Amniotic epithelial cell (primary cell): ENCODE measurements at regions not wholly inside any gene's neighbourhood (a gene's known extent, or its start where the extent isn't known, plus 50 kb on each side); places are given as distances from the start of the nearest gene placed in this dataset.
"Not testable (repeated sequence)": the region's sequence is repeated elsewhere in the genome, so short reads cannot be mapped to it uniquely, and the experiment has no call there.

Experiments used
- DNase-seq: peaks from one replicate; pipeline ENCODE4 v3.0.0-alpha.2; 2010; ENCODE audit warnings: low read depth

DNA sequence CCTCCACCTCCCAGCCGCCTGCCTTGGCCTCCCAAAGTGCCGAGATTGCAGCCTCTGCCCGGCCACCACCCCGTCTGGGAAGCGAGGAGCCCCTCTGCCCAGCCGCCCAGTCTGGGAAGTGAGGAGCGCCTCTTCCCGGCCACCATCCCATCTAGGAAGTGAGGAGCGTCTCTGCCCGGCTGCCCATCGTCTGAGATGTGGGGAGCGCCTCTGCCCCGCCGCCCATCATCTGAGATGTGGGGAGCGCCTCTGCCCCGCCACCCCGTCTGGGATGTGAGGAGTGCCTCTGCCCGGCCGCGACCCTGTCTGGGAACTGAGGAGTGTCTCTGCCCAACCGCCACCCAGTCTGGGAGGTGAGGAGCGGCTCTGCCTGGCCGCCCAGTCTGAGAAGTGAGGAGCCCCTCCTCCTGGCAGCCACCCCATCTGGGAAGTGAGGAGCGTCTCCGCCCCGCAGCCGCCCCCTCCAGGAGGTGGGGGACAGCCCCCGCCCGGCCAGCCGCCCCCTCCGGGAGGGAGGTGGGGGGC, 296.3 kb downstream of the HNRNPD start:
- DNase-seq, result not testable (repeated sequence)

DNA sequence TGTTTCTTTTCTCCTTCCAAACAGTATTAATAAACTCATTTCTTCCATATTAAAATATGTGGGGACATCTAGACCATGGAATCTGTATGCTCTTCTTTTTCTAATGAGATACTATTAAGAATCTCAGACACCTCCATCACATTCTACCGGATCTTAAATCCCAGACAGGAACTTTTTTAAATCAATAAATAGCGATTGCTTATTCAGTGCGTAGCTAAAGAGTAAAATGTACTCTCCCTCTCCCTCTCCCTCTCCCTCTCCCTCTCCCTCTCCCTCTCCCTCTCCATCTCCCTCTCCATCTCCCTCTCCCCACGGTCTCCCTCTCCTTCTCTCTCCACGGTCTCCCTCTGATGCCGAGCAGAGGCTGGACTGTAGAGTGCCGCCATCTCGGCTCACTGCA, 297.0 kb downstream of the HNRNPD start:
- DNase-seq, result no peak

DNA sequence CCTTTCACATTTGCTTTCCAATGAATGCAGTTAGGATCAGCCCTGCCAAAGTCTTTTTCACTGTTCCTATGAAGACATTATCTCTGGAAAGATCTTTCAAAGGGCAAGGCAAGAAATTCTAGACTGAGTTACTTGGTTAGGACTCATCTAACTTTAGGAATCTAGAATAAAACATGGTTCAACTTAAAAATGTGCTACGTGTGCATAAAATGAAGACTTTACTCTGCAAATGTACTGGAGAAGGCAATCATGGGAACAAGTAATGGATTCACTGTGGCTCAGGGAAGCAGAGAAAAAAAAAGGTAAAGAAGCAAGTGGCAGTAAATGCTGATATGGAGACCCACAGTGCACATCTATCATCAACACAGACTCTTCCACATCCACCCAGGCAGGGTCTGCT, 297.4 kb downstream of the HNRNPD start:
- no peak for DNase-seq

DNA sequence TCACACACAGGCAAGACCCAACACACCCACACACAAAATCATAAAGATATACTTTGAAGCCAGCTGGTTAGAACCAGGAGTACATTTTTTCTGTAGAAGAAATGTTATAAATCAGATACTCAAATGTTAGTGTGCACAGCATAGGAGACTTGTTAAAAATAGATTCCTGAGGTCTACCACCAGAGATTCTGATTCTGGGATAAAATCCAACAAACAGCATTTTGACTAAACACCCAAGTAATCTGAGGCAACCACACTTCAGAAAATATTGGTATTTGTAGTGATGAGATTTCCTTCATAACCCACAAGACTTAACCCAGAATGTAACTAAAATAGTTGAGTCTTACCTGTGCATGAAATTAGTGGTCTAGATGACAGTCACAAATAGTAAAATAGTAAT, 301.8 kb downstream of the HNRNPD start:
- DNase-seq, result no peak

DNA sequence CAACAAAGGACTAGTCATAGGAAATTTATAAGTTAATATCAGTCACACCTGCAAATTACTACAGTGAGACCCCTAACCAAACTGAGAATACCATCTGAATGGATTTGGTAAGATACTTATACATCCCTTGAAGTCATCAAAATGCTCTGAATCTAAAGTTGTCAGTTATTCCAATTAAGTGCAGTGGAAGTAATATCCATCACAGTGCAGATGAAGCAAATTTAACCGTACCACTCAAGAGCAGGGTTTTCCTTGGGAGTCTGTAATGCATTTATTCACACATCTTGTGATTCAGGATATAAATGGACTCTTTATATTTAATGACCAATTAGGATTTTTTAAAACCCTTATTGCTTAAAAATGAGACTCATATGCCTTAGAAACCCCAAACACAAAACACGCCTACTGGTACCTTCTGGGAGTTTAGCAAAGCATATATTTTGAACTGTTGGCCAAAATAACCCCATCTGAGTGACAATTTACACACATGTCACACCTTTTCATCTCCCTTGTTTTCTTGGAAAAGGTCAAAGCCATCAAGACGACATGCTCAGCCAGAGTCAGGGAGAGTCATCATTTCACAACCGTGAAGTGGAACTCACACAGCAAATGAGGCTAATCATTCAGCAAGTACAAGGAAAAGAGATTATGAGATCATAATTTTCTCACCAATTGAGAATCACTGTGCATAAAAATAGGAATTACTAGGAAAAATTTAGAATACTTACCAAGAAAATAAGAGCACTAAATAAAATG, 303.7 kb downstream of the HNRNPD start:
- no peak for DNase-seq

DNA sequence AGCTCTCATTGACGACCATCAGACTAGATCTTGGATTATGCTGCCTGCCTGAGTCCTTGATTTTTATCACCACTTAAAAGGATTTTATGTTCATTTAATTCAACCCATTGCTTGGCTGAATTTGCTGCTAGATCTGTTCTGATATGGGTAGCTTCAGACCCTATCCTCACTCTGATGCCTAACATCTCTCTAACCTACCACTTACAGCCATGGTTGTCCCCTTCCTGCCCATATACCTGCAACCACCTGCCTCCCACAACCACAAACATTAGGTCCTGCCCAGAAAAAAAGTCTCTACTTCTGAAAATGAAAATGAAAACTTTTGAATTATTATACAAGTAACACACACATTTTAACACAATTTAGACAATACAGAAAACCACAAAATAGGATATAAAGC, 310.8 kb downstream of the HNRNPD start:
- no peak for DNase-seq

DNA sequence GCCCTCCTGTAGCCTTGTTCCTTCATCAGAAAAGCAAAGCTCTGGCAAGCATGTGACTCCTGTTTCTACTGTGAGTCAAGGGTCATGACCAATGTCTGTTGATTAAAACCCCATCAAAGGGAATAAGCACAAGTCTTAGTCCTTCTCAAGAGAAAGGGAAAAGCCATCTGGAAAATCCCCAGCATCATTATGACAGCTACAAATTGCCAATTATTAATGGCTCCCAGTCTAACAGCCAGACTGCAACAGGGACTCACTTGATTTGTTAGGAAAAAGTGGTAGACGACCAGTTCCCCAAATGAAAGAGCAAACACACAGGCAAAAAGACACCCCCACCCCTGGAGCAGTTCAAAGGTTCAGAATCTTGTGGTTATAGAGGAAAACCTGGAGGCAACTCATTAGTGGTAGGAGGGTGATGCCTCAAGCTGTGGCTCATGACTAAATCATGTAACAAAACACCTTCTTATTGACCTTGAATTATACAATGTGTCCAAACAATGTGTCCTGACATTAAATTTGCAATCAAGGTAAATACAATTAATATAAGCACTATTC, 315.7 kb downstream of the HNRNPD start:
- DNase-seq, result no peak

DNA sequence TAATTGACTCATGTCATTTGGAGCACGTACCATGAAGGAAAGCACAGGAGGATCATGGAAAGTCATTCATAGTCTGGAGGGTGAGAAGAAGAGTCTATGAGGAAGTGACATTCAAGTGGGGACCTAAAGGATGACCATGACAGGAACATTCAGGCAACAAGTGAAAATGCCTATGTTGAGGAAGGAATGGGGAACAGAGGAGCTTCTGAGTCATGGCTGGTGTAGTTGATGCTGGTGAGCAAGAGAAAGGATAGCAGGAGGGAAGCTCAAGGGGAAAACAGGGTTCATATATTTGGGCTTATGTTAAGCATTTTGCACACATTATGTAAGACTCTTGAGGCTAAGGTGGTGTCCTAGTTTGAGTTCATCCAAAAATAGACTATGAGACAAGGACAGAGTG, 318.6 kb downstream of the HNRNPD start:
- DNase-seq, result no peak

DNA sequence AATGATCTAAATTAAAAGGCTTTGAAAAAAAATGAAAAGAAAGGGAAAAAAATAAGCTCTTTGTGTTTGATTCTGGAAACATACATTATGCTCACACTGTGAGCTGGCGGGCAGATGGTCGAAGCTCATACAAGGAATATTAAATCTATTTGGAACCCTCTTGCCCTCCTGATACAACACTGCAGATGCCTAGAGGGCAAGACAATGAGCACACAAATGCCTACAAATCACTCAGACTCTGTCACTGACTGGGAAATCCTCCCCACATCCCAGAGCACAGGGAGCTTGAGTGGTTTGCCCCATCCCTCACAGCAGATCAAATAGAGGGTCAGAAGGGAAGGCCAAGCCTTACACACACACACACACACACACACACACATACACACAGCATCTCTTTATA, 320.4 kb downstream of the HNRNPD start:
- no peak for DNase-seq

DNA sequence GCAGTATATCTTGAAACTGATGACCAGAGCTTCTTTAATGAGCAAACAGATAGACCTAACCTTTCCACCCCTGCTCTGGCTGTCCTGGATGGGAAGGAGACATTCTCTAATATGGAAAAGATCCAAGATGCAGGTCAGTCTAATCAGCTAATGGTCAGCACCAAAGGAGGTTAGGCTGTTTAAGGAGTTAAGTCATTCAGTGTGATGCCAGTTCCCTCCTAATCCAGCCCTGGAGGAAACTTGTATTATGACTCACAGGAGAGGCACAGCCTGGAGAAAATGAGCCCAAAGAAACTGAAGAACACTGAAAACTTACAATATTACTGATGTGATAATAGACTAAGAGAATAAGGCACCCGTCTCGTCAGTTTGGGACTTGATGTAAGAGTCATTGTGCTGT, 323.0 kb downstream of the HNRNPD start:
- DNase-seq, result no peak

DNA sequence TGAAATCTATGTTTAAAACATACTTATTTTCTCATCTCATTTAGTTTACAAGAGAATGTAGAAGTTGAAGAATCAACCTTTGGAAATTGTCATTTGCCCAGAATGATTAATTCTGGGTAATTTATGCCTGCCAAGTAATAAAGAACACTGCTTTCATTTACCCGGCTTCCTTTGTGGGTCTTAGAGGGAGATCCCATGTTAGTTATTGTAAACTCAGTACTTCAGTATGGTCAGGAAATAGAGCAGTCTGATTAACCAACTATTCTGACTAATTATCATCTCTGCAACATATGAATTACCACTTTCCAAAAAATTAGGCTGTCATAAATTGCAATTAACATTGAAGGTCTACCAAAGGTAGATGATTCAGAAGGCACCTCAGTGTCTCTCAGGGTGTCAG, 324.5 kb downstream of the HNRNPD start:
- DNase-seq, result no peak

DNA sequence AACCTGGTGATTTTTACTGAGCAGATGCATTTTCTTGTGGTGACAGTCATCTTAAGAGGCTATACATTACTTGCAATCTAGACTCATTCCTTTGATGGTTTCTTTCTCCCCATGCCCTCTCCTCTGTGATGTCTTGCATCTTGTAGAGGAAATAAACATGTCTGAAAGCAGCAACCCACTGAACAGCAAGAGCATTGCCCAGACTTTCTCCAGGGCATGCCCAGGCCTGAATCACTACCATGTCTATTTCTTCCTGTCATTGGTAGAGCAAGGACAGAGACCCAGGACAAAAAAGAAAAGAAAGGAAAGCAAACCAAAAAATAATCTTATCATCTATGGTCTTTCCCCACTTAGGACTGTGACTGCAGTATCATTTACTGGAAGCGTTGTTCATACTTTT, 326.1 kb downstream of the HNRNPD start:
- DNase-seq, result no peak

DNA sequence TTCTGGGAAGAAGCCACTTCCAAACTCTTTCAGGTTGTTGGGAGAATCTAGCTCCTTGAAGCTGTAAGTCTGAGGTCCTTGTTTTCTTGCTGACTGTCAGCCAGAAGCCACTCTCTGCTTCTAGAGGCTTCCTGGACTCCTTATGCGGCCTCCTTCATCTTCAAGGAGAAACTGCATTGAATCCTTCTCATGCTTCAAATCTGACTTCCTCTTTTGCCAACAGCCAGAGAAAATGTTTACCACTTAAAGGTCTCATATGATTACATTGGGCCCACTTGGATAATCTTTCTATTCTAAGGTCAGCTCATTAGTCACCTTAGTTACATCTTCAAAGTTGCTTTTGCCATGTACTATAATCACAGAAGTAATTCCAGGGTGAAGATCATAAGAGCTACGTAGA, 327.0 kb downstream of the HNRNPD start:
- DNase-seq, result no peak

DNA sequence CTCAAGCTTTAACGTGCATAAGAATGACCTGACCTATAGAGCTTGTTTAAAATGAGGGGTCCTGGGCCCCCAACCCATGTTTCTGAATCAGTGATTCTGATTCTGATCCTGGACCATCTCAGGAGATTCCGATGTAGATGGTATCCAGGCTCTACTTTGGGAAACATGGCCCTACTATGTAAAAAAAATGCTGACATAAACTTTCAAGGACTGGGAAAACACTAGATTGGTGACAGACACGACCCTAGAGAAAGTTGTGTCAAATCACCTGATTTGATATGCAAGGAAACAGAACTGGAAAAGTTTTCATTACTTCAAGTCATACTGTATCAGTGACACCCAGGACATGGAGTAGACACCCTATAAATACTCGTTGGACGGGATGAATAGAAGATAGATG, 328.5 kb downstream of the HNRNPD start:
- DNase-seq, result no peak

DNA sequence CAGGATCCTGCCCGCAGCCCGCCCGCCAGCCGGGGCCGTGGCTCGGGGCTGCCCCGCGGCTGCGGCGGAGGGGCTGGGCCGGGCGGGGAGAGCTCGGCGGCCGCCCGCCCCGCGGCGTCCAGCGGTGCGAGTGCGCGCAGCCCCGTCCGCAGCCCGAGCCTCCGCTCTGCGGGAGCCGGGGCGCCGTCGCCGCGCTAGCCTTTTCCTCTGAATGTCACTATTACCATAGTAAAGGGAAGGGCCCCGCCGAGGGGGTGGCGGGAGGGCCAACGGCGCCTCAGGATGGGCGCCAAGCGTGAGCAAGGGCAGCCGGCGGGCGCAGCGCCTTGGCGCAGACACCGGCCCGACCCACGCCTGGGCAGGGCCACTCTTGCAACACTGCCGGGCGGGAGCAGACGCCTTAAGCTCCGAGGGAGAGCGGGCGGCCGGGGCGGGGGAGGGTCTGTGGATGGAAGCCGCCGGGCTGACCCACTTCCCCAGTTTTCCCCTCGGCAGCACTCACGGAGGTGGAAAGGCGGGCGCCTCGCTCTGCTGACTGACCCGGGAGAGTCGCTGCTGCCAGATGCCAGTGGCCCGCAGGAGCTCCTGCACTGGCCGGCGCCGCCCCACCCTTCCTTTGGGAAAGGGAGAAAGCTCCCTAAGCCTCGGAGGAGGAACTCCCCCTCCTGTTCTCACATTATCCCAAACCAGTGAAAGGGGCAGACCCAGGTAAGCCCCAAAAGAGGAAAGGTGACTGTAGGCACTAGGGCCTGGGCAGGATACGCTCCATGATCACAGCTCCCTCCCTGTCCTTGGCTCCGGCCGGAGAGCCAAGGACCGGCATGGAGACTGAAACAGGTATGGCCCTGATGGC, 329.4 kb downstream of the HNRNPD start:
- DNase-seq, result peak; percentile 33

DNA sequence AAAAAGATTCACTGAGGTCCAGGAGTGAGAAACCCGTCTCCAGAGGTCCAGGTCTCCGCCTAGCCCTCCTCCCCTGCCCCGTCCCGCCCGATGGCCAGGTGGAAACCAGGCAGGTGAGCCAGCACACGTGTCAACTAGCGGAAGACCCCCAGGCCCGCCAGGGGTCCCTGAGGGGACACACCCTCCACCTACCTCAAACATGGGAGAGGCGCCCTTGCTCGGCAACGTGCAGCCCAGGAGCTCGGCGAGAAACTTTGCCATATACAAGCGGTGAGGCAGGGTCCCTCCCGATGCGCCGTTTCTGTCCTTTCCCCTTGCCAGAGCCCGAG, 330.0 kb downstream of the HNRNPD start:
- no peak for DNase-seq

DNA sequence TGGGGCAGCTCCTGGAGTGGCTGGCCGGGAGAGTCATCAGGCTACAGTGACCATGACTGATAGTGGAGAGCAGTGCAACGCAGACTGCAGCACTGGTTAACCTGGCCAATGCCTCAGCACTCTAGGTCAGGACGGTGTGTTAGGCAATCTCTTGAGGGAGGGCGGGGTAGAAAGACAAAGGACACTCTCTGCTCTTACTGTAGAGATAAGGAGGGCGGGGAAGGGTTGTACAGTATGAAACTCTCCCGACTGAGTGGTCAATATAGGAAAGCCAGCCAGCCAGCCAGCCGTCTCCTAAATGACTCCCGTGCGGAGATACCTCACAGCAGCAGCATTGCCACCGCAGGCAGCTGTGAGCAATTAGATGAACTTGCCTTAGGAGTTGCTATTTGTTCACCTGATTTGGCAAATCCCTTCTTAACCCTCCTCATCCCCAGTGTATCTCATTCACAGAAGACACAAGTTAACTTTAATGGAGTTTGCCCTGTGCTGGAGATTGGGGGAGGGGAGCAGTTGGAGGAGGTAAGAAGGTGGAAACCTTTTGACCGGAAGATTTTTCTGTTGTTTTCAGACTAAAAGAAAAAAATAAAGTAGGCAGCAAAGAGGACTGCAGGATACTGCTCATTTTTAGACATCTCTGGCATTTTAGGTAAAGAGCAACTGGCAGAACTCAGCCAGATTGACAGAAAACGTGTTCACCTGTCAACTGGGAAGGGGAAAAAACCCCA, 330.5 kb downstream of the HNRNPD start:
- DNase-seq, result no peak

DNA sequence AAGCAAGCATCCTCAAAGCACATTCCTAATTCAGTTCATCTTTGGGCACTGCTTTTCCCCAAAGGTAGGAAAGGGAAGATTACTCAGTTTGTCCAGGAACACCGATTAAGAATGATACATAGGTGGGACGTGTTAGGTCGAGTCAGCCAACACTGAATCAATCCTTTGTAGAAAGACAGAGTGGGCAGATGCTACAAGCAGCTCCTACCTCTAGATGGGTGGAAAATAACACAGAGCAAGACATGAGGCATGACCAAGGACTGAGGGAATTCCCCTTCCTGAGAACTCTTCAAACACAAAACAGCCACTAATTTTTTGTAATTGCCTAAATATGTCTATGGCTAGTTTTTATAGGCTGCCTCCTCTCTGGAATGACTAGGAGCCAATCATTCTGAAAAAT, 331.7 kb downstream of the HNRNPD start:
- no peak for DNase-seq

DNA sequence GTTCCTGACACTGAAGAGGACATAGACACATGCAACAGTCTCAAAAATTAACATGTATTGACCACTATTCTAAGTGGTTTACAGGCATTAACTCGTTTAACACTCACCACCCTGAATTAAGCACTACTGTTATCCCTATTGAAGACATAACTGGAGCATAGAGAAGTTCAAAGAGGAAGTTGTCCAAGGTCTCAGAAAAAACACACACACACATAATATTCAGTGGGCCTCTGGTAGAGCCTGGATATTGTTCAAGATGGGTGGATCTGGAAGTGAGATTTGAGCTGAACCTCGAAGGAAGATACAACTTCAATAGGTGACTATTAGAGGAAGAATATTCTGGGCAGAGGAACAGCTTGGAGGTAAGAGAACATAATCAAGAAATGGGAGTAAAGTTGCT, 334.9 kb downstream of the HNRNPD start:
- no peak for DNase-seq

DNA sequence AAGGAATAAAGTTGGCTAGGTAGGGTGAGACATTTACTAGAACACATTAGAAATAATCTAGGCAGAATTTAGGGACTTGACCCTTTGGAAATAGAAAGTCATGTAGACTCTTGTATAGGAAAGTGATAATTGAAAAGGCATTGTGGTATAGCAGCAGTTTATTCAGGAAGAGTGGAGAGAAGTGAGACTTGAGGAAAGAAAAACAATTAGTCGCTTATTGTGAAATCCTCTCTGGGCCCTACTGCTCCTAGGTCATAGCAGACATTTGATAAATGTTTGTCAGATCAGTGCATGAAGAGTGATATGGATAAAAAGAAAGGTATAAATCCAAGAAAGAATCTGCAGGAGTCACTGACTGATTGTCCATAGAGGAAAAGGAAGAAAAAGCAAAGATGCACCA, 337.6 kb downstream of the HNRNPD start:
- DNase-seq, result no peak

DNA sequence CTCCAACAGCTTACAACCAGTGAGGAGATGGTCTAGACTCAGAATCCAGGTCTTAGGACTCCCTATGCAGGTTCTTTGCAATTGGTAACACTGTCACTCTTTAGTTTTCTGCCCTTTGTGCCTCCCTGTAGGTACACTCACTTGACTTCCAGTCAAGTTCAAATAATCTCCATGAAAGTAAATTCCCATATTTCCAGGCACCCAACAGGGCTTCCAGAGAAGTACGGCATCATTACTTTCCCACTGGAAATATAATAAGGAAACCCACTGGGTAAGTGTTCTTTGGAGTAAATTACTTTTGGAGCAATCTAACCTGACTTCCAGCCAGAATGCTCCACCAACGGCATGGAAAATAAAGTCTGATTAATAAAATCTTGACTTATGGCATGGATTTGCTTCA, 338.9 kb downstream of the HNRNPD start:
- no peak for DNase-seq

DNA sequence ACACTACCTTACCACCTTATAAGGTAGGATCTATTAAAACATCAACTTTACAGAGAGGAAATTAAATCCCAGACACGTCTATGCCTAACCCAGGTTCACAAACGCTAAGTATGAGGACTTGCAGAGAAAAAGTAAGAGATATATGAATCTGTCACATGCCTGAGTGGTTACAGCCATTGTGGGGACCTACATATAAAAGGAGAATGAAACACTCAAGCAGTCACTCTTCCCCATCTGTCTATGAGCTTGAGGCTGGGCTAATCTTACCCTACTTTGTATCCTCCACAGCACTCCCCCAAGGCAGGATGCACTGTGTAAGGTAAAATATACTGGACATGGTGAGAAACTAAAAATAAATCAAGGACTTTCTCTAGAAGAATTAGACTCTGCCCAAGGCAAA, 339.9 kb downstream of the HNRNPD start:
- DNase-seq, result no peak
